ENCODE measurements at regions not wholly inside any gene's neighbourhood (a gene's known extent, or its start where the extent isn't known, plus 50 kb on each side); places are given as distances from the start of the nearest gene placed in this dataset.

GRCh38 chr1:79133774-79134364 lies 127.3 kb upstream of the ADGRL4 start:
- no peak for TF ChIP-seq CTCF (IDR thresholded peaks at IDR 0.05)
- TF ChIP-seq POLR2A (IDR thresholded peaks at IDR 0.05): no peak

All from right lobe of liver (tissue), 4 donors.